CD4-positive, alpha-beta T cell treated with Interleukin-15 for 4 hours (primary cell): ENCODE measurements at regions not wholly inside any gene's neighbourhood (a gene's known extent, or its start where the extent isn't known, plus 50 kb on each side); places are given as distances from the start of the nearest gene placed in this dataset.
"Not testable (repeated sequence)": the region's sequence is repeated elsewhere in the genome, so short reads cannot be mapped to it uniquely, and the experiment has no call there.

Experiments used
- DNase-seq: peaks from one replicate; pipeline ENCODE4 v3.0.0-alpha.2; 2020; ENCODE audit warnings: low spot score

DNA sequence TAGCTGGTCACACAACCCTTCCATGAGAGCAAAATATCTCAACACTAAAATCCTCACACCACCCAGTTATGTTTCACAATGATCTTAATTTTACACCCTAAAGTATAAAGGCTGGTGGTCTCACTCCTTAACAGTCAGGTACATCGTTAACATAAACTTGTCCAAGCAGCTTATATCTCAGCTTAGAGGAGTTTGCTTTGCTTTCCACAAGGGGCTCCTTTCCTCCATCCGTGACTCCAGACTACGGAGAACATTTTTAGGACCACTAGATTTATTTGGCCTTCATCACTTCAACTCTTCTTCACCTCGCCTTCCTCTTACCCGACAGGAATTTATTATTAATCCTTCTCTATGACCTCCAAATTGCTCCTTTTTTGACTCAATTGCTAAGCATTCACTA lies 1014.1 kb upstream of the NUDT12 start:
- DNase-seq, result no peak

GRCh38 chr5:104573949-104574709 lies 1011.5 kb upstream of the NUDT12 start:
- no peak for DNase-seq

DNA sequence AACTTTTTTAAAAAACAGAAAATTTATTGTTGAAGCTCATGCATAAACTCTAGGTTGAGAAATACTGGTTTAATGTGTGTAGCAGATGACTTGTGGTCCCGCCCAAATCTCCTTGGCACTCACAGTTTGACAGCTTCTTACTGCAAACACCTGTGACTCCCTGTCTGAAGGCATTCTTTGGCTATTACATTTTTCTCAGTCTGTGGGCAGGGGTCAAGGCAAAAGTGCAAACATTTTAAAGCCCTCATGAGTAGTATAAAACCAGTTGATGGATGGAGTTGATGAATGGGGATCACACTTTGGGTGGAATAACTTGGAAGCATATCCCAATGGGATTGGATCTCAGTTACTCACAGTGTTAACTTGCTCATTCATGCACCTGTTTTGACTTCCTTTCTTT lies 1007.0 kb upstream of the NUDT12 start:
- DNase-seq, result no peak

DNA sequence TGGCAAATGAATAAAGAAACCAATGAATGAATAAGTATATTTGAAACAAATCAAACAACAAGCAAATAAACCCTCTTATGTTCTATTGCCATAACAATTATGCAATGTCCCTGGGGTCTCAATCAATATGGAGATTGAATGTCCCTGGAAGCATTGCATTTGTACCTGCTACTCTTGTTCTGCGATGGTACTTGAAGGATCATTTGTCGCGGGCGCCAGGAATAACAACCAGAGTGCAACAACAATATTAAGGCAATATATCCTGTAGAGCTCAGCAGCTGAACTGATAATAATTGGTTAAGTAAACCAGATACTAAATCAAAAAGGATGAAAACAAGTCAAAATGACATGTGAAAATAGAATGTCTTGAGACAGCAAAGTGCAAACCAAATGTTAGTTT lies 1001.9 kb upstream of the NUDT12 start:
- no peak for DNase-seq

GRCh38 chr5:104556957-104557356 lies 994.4 kb upstream of the NUDT12 start:
- no peak for DNase-seq

GRCh38 chr5:104551628-104552027 lies 989.0 kb upstream of the NUDT12 start:
- DNase-seq, result no peak

DNA sequence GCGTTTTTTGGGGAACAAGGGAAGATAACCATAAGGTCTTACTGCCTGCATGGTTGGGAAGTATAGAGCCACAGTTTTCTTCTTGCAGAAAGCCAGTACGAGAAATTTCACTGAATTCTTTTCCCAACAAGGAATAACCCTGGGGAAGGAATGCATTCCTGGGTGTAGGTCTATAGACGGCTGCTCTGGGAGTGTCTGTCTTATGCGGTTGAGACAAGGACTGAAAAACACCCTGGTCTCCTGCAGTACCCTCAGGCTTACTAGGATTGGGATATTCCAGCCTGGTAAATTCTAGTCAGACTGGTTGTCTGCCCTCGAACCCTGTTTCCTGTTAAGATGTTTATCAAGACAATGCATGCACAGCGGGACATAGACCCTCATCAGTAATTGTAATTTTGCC lies 984.3 kb upstream of the NUDT12 start:
- not testable (repeated sequence) for DNase-seq

DNA sequence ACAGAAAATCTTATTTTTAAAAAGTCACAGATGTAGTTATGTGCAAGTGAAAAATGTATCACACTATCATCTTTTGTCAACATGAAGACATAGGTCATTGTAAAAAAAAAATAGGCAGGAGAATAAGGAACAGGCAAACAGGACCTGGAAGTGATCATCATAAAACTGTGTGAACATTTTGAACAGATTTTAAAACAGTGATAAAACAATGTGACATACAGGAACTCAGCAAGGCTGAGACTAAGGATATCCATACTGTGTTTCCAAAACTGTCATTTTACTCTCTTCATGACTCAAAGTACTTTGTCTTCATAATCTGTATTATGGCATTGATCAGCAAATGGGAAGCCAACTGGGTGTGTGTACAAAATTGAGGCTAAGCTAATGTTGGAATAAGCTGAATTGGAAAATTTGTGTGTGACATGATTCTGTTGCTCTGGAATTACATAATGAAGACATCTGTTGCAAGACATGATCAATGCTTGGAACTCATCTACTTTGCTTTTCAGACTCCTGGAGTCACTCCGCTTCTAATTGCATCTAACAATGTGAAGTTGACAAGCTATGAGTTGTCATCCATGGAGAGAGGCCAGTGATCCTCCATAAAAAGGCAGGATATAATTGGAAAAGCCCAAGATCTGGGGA lies 978.7 kb upstream of the NUDT12 start:
- DNase-seq, result no peak

- no peak for DNase-seq
These were observed 977.9 kb upstream of the NUDT12 start for GRCh38 chr5:104540448-104540847.

DNA sequence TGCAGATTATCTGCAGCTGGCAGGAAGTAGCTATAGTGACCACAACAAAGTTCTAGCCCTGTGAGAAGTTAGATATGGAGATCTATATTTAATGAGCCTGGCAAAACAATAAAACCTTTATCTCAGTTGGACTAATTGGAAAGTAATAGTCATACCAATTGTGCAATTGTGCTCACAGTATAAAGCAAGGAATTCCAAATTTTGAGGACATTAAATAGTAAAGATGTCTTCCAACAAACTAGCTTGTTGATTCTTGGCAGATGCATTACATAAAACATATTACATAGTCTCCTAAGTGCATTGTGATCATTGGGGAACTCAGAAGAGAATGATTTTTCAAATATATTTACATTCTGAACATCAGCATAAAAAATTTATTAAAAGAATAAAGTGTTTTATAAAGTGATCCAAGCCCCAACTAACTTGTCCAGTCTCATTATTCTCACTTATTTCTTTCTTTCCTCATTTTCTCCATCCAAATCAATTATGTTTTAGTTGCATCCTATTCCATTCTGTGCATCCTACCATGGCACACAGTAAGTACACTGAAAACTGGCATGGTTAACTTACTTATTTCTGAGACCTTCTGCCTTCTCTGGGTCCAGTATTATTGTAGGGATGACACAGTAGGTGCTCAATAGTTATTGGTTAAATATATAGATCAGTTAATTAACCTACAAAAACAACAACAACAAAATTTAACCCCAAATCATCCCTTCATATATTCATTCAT lies 977.2 kb upstream of the NUDT12 start:
- no peak for DNase-seq

DNA sequence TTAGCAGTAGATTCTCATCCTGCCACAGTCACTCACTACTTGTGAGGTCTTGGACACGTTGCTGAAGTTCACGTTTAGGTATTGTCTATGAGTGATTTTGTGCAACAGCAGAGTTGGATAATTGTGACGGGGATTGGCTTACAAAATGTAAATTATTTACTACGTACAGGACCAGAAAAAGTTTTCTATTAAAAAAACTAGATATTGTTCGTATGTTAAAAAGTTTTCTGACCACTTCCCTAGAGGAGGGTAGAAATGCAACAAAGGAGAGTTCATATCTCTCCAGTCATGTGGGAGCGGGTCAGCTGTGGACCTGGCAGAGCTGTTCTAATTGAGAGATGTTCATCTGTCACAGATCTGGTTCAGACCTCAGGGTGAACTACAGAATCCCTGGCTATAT lies 976.1 kb upstream of the NUDT12 start:
- no peak for DNase-seq

GRCh38 chr5:104533498-104533897 lies 970.9 kb upstream of the NUDT12 start:
- DNase-seq, result no peak

DNA sequence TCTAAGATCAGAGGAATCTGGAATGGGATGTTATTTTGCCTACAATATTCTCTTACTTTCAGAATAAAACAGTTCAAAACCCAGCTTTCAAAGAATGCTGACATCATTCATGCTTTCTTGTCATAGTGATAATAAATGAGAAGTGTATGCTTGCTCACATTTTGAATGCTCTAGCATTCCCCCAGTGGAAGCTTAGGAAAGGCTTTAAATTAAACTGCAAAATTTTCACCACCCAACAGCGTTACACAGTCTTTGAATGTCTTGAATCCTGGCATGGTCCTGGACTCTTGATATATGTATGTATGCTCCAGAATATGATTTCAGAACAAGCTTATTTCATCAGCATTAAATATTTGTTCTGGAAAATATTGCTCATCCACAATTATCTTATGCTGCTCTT lies 964.3 kb upstream of the NUDT12 start:
- DNase-seq, result no peak

GRCh38 chr5:104513640-104514072 lies 951.1 kb upstream of the NUDT12 start:
- no peak for DNase-seq

DNA sequence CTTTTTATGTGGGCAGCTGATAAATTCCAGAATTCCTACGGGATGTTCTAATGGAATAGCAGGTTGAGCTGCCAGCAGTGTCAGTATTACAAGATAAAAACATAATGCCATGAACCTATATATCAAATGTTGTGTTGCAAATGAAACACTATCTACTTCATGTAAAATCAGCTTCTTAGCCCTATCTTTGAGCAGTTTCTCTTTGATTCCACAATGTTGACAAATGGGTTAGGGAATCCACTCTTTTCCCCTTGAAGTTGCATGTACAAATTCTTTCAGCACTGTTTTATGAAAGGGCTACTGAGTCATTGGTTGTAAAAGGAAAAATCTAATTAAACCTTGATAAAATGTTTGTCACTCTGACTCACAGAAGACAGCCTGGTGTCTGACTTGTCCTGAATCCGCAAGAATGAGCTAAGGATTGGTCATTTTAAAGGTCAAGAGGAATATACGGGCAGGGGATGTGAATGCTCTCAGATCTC lies 950.6 kb upstream of the NUDT12 start:
- no peak for DNase-seq

DNA sequence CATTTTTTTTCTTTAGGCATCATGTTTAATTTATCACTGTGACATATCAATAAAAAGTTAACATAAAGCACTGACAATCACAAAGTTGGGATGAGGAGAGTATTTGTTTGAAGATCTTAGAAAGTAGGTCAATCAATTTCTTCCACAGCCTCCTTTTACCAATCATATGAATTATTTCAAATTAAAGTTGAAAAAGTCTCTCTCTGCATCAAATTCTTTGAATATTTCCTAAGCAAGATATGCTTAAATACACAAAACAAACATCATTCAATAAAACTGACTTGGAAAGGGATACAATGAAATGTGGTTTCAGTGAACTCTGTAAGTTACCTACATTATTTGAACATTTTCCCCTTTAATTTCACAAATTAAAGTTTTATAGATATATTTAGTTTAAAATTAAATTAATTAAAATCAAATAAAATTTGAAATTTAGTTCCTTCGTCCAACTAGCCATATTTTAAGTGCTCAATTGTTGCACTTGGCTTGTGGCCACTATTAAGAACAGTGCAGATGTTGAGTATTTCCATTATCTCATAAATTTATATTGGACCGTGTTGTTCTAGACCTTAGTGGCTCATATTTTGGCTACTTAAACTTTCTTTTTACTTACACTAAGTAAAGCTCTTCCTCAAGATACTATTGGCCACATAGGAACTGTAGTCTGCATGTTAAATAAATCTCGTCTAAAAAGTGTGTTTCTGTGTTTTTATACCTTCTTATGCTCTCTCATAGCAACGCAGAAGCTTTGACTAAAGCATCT lies 949.7 kb upstream of the NUDT12 start:
- DNase-seq, result no peak

GRCh38 chr5:104498281-104498680 lies 935.7 kb upstream of the NUDT12 start:
- no peak for DNase-seq

DNA sequence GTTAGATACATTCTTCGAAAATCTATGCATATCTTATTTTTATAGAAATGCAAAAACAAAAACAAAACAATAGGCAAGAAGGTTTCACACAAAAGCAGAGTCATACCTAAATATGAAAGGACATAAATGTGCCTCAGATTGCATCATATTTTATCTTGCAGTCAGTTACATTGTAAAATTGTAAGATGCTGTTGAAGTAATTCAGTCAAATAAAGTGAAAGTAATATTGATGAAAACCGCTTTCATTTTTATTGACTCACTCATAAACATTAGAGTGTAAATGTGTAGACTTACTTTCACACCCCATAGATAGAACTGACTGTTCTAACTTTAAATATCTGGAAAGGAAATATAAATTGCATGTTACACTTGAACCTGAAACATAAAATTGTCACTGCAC lies 931.5 kb upstream of the NUDT12 start:
- DNase-seq, result no peak

DNA sequence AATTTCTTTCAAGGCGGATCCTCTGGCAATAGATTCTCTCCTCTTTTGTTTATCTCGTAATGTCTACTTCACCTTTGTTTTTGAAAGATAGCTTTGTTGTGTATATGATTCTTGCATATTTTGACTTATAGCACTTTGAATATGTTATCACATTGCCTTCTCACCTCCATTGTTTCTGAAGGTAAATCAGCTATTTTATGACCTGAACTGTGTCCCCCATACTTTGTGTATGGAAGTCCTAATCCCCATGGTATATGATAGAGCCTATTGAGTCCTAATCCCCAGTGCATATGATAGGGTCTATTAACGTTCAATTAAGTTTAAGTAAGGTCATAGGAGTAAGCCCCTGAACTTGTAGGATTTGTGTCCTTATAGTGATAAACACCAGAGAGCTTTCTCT lies 910.2 kb upstream of the NUDT12 start:
- DNase-seq, result no peak

DNA sequence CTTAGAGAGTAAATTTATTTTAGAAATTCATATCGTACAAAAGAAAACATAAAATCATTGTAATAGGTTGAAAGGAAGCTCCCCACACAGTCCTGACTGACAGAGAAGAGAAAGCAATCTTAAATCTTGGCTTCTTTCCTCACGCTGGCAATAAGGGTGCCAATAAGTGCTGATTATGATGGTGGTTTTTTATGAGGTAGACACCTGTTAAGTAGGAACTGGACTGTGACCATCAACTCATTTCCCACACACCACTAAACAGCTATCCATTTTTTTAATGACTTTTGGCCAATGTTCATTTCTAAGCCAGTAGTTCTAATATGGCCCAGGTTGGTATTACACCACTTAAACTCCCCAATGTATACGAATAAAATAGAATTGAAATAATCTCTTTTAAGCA lies 893.5 kb upstream of the NUDT12 start:
- no peak for DNase-seq

- no peak for DNase-seq
These were observed 890.0 kb upstream of the NUDT12 start for GRCh38 chr5:104452550-104452949.

DNA sequence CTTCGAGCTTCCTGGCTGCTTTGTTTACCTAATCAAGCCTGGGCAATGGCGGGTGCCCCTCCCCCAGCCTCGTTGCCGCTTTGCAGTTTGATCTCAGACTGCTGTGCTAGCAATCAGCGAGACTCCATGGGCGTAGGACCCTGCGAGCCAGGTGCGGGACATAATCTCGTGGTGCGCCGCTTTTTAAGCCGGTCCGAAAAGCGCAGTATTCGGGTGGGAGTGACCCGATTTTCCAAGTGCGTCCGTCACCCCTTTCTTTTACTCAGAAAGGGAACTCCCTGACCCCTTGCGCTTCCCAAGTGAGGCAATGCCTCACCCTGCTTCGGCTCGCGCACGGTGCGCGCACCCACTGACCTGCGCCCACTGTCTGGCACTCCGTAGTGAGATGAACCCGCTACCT lies 889.3 kb upstream of the NUDT12 start:
- not testable (repeated sequence) for DNase-seq
